GM23338 (cell line): ENCODE measurements at regions not wholly inside any gene's neighbourhood (a gene's known extent, or its start where the extent isn't known, plus 50 kb on each side); places are given as distances from the start of the nearest gene placed in this dataset.

Experiments
- ATAC-seq: fragments of 200-7000 bp; cut with Tn5 transposase; 3 replicates; pipeline ENCODE4 v1.9.1; 2020
- DNase-seq: peaks from one replicate; pipeline ENCODE4 v3.0.0-alpha.2; 2015; ENCODE audit warnings: low spot score
- H2AFZ ChIP-seq: fragments of 200-600 bp; sonication (generic); 2 replicates; pipeline ENCODE4 v1.8.0; 2016; ENCODE audit warnings: antibody characterized with exemption, mild to moderate bottlenecking, moderate library complexity
- H3F3A ChIP-seq: fragments of 200-600 bp; sonication (generic); replicated peaks from 2 replicates; pipeline ENCODE4 v1.8.0; 2017; ENCODE audit warnings: antibody characterized with exemption, mixed run types, low read depth
- H3K27ac ChIP-seq: fragments of 200-600 bp; sonication (generic); 2 replicates; pipeline ENCODE4 v1.6.1; 2016; ENCODE audit warnings: low read depth
- H3K27me3 ChIP-seq: fragments of 200-600 bp; sonication (generic); 2 replicates; pipeline ENCODE4 v1.8.0; 2016; ENCODE audit warnings: mild to moderate bottlenecking, mixed run types, moderate library complexity; ENCODE audit not compliant: insufficient read depth
- H3K36me3 ChIP-seq: fragments of 200-600 bp; sonication (generic); 2 replicates; pipeline ENCODE4 v1.8.0; 2016; ENCODE audit warnings: mild to moderate bottlenecking; ENCODE audit not compliant: insufficient read depth
- H3K4me1 ChIP-seq: fragments of 200-600 bp; sonication (generic); 2 replicates; pipeline ENCODE4 v1.8.0; 2016; ENCODE audit warnings: mild to moderate bottlenecking, moderate library complexity; ENCODE audit not compliant: insufficient read depth
- H3K4me2 ChIP-seq: fragments of 200-600 bp; sonication (generic); 2 replicates; pipeline ENCODE4 v1.7.1; 2017; ENCODE audit warnings: mixed run types
- H3K4me3 ChIP-seq: fragments of 200-600 bp; sonication (generic); 2 replicates; pipeline ENCODE4 v1.6.1; 2016; ENCODE audit warnings: mixed run types
- H3K79me2 ChIP-seq: fragments of 200-600 bp; sonication (generic); replicated peaks from 2 replicates; pipeline ENCODE4 v1.8.0; 2017; ENCODE audit warnings: mild to moderate bottlenecking; ENCODE audit not compliant: insufficient read depth
- H3K9me2 ChIP-seq: fragments of 200-600 bp; sonication (generic); 2 replicates; pipeline ENCODE4 v1.8.0; 2017; ENCODE audit not compliant: insufficient read depth
- H4K20me1 ChIP-seq: fragments of 200-600 bp; sonication (generic); replicated peaks from 2 replicates; pipeline ENCODE4 v1.8.0; 2017; ENCODE audit warnings: mild to moderate bottlenecking; ENCODE audit not compliant: insufficient read depth
- H3K27ac Mint-ChIP-seq: 2 replicates; pipeline ENCODE4 v1.8.0; 2020; ENCODE audit warnings: inconsistent platforms, mild to moderate bottlenecking, moderate library complexity, mixed read lengths
- H3K27me3 Mint-ChIP-seq: 3 replicates; pipeline ENCODE4 v1.8.0; 2022; ENCODE audit warnings: low read depth, mild to moderate bottlenecking, moderate library complexity, mixed read lengths, inconsistent platforms; ENCODE audit not compliant: insufficient read depth, poor library complexity
- H3K36me3 Mint-ChIP-seq: 3 replicates; pipeline ENCODE4 v1.8.0; 2021; ENCODE audit warnings: low read depth, mild to moderate bottlenecking, inconsistent platforms, moderate library complexity, mixed read lengths
- H3K4me1 Mint-ChIP-seq: 3 replicates; pipeline ENCODE4 v1.8.0; 2020; ENCODE audit warnings: mild to moderate bottlenecking, inconsistent platforms, mixed read lengths
- H3K4me3 Mint-ChIP-seq: 3 replicates; pipeline ENCODE4 v1.8.0; 2021; ENCODE audit warnings: moderate library complexity, mild to moderate bottlenecking, inconsistent platforms, mixed read lengths
- H3K9me3 Mint-ChIP-seq: 3 replicates; pipeline ENCODE4 v1.8.0; 2020; ENCODE audit warnings: moderate library complexity, mild to moderate bottlenecking, inconsistent platforms, mixed read lengths
- EZH2 ChIP-seq: fragments of 200-600 bp; sonication (generic); IDR thresholded peaks from one replicate; pipeline ENCODE4 v1.8.0; 2017; ENCODE audit warnings: antibody characterized with exemption, mild to moderate bottlenecking, low read depth; ENCODE audit not compliant: unreplicated experiment
- JUNB ChIP-seq: IDR thresholded peaks from one replicate; pipeline ENCODE4 v1.6.1; 2016; ENCODE audit warnings: antibody characterized with exemption; ENCODE audit not compliant: unreplicated experiment
- NANOG ChIP-seq: IDR thresholded peaks from 2 replicates; pipeline ENCODE4 v1.6.1; 2016; ENCODE audit warnings: antibody characterized with exemption, borderline replicate concordance
- POLR2AphosphoS5 ChIP-seq: IDR thresholded peaks from 2 replicates; pipeline ENCODE4 v1.6.1; 2016; ENCODE audit warnings: antibody characterized with exemption, low read depth
- STAT1 ChIP-seq: IDR thresholded peaks from one replicate; pipeline ENCODE4 v1.6.1; 2016; ENCODE audit warnings: antibody characterized with exemption; ENCODE audit not compliant: unreplicated experiment
- ZNF331 ChIP-seq: fragments of 250-450 bp; sonication (Bioruptor Pico); IDR thresholded peaks from 2 replicates; pipeline ENCODE4 v1.5.0; 2020; ENCODE audit warnings: low read depth, mild to moderate bottlenecking, moderate library complexity
- TF ChIP-seq, protein P1 (sequence below): fragments of 250-450 bp; sonication (Bioruptor Pico); IDR thresholded peaks from 2 replicates; pipeline ENCODE4 v1.5.0; 2020; ENCODE audit warnings: mild to moderate bottlenecking, moderate library complexity
- TF ChIP-seq, protein P2 (sequence below), 2 experiments: fragments of 200-600 bp in 1 of 2; sonication (generic) in 1 of 2; conservative IDR thresholded peaks; 2 replicates each; pipeline versions ENCODE4 v1.5.1 to v1.6.1; 2016 to 2017; ENCODE audit warnings: antibody characterized with exemption in 2 of 2, low read depth in 2 of 2, mild to moderate bottlenecking in 2 of 2, moderate library complexity in 1 of 2

DNA sequence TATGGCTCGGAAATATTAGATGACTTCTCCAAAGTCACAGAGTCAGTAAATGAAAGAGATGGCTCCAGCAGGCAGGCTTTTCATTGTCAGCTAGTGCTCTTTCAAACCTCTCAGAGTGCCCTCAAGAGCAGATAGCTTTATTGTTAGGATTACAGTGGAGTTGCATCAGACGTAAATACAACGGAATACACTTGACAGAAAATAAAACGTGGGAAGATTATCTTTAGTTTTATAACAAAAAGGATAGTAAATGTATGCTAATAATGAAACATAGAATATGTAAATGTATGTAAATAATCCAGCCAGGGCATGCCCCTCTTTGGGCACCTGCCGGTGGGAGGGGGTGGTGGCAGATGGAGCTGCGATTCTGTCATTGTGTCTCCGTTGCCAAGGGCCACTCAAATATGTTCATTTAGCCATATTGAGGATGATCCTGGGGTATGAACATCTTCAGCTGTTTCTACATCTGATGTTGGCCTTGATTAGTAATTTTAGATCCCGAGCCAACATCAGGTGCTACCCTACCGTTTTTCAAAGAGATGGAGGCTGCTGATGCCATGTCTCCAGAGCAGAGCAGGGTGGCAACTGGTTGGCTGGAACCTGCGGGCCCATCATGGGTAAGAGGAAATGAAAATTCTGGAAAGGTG, 358.3 kb upstream of the SULF2 start (continued):
- TF ChIP-seq, protein P1, sequence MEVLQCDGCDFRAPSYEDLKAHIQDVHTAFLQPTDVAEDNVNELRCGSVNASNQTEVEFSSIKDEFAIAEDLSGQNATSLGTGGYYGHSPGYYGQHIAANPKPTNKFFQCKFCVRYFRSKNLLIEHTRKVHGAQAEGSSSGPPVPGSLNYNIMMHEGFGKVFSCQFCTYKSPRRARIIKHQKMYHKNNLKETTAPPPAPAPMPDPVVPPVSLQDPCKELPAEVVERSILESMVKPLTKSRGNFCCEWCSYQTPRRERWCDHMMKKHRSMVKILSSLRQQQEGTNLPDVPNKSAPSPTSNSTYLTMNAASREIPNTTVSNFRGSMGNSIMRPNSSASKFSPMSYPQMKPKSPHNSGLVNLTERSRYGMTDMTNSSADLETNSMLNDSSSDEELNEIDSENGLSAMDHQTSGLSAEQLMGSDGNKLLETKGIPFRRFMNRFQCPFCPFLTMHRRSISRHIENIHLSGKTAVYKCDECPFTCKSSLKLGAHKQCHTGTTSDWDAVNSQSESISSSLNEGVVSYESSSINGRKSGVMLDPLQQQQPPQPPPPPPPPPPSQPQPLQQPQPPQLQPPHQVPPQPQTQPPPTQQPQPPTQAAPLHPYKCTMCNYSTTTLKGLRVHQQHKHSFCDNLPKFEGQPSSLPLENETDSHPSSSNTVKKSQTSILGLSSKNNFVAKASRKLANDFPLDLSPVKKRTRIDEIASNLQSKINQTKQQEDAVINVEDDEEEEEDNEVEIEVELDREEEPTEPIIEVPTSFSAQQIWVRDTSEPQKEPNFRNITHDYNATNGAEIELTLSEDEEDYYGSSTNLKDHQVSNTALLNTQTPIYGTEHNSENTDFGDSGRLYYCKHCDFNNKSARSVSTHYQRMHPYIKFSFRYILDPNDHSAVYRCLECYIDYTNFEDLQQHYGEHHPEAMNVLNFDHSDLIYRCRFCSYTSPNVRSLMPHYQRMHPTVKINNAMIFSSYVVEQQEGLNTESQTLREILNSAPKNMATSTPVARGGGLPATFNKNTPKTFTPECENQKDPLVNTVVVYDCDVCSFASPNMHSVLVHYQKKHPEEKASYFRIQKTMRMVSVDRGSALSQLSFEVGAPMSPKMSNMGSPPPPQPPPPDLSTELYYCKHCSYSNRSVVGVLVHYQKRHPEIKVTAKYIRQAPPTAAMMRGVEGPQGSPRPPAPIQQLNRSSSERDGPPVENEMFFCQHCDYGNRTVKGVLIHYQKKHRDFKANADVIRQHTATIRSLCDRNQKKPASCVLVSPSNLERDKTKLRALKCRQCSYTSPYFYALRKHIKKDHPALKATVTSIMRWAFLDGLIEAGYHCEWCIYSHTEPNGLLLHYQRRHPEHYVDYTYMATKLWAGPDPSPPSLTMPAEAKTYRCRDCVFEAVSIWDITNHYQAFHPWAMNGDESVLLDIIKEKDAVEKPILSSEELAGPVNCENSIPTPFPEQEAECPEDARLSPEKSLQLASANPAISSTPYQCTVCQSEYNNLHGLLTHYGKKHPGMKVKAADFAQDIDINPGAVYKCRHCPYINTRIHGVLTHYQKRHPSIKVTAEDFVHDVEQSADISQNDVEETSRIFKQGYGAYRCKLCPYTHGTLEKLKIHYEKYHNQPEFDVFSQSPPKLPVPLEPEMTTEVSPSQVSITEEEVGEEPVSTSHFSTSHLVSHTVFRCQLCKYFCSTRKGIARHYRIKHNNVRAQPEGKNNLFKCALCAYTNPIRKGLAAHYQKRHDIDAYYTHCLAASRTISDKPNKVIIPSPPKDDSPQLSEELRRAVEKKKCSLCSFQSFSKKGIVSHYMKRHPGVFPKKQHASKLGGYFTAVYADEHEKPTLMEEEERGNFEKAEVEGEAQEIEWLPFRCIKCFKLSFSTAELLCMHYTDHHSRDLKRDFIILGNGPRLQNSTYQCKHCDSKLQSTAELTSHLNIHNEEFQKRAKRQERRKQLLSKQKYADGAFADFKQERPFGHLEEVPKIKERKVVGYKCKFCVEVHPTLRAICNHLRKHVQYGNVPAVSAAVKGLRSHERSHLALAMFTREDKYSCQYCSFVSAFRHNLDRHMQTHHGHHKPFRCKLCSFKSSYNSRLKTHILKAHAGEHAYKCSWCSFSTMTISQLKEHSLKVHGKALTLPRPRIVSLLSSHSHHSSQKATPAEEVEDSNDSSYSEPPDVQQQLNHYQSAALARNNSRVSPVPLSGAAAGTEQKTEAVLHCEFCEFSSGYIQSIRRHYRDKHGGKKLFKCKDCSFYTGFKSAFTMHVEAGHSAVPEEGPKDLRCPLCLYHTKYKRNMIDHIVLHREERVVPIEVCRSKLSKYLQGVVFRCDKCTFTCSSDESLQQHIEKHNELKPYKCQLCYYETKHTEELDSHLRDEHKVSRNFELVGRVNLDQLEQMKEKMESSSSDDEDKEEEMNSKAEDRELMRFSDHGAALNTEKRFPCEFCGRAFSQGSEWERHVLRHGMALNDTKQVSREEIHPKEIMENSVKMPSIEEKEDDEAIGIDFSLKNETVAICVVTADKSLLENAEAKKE (CRISPR knock-in tag) = no peak
- TF ChIP-seq NANOG (no peak), POLR2AphosphoS5 (no peak), STAT1 (no peak), EZH2 (no peak), ZNF331 (CRISPR knock-in tag) (no peak)
- TF ChIP-seq, protein P2, sequence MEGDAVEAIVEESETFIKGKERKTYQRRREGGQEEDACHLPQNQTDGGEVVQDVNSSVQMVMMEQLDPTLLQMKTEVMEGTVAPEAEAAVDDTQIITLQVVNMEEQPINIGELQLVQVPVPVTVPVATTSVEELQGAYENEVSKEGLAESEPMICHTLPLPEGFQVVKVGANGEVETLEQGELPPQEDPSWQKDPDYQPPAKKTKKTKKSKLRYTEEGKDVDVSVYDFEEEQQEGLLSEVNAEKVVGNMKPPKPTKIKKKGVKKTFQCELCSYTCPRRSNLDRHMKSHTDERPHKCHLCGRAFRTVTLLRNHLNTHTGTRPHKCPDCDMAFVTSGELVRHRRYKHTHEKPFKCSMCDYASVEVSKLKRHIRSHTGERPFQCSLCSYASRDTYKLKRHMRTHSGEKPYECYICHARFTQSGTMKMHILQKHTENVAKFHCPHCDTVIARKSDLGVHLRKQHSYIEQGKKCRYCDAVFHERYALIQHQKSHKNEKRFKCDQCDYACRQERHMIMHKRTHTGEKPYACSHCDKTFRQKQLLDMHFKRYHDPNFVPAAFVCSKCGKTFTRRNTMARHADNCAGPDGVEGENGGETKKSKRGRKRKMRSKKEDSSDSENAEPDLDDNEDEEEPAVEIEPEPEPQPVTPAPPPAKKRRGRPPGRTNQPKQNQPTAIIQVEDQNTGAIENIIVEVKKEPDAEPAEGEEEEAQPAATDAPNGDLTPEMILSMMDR (conservative IDR thresholded peaks at IDR 0.05; ENCODE audit: low read depth in 2 of 2) = no peak

DNA sequence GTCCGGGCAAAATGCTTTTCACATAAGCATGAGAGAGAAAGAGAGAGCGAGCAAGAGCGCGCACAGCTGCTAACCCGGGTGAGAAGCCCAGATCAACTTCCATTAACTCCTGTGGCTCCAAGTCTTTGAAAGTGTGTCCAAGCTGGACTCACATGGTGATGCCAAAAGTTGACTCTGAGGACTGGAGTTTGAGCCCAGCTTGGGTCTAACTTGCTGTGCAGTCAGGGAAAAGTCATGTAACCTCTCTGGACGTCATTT, 357.2 kb upstream of the SULF2 start:
- H3K36me3 Mint-ChIP-seq = peaks cover 7% of the 10 kb centered on the region
- Histone ChIP-seq H3K9me2 (no peaks in the 10 kb centered on the region), H3K4me3 (no peak overlapping the region), H4K20me1 (no peaks in the 10 kb centered on the region), H3K79me2 (no peaks in the 10 kb centered on the region), H3K4me1 (no peaks in the 10 kb centered on the region; the same call in 1 of the 2 replicates), H3K4me2 (no peak overlapping the region), H3F3A (no peaks in the 10 kb centered on the region), H3K27me3 (no peaks in the 10 kb centered on the region), H3K27ac (no peak overlapping the region), H2AFZ (peak overlapping the region; percentile 59; the same call in 1 of the 2 replicates), H3K36me3 (no peaks in the 10 kb centered on the region; the same call in 1 of the 2 replicates)
- DNase-seq (no peak), ATAC-seq (no peak)
- no peak overlapping the region for H3K4me3 Mint-ChIP-seq
- H3K27ac Mint-ChIP-seq = no peak overlapping the region
- peaks cover 24% of the 10 kb centered on the region for H3K9me3 Mint-ChIP-seq
- H3K27me3 Mint-ChIP-seq = peaks cover 6% of the 10 kb centered on the region
- H3K4me1 Mint-ChIP-seq = peaks cover 10% of the 10 kb centered on the region; the same call in 2 of the 3 replicates
- TF ChIP-seq JUNB (no peak), STAT1 (no peak), POLR2AphosphoS5 (no peak)
- TF ChIP-seq, protein P1 (CRISPR knock-in tag) = no peak
